HG03469 (cell line): ENCODE measurements at regions not wholly inside any gene's neighbourhood (a gene's known extent, or its start where the extent isn't known, plus 50 kb on each side); places are given as distances from the start of the nearest gene placed in this dataset.
A peak's percentile ranks its signal among the peaks of the same experiment; 100 is the strongest.

Experiments
- ATAC-seq: cut with Tn5 transposase; IDR thresholded peaks from one replicate; pipeline ENCODE4 v1.9.1; 2021; ENCODE audit warnings: mild to moderate bottlenecking, moderate library complexity, moderate number of reproducible peaks; ENCODE audit not compliant: unreplicated experiment

- ATAC-seq: no peak
Measured at GRCh38 chr3:72470904-72471417, 377.3 kb downstream of the SHQ1 start.

DNA sequence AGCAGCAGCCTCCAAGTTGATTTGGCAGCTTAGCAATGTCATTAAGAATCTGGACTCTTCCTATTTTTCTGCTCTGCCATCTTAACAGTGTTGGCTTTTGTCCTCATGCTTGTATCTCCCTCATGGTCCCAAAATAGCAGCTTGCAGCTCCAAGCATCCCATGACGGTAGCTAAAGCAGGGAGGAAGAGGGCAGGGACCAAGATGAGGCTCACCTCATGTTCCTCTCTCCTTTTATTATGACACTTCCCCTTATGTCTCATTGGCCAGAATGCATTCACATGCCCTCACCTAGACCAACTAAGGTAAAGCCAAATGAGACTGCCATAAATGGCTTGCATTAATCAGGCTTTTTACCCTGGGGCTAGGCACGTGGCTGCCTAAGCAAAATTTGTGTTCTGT lies 382.4 kb downstream of the SHQ1 start:
- no peak for ATAC-seq

DNA sequence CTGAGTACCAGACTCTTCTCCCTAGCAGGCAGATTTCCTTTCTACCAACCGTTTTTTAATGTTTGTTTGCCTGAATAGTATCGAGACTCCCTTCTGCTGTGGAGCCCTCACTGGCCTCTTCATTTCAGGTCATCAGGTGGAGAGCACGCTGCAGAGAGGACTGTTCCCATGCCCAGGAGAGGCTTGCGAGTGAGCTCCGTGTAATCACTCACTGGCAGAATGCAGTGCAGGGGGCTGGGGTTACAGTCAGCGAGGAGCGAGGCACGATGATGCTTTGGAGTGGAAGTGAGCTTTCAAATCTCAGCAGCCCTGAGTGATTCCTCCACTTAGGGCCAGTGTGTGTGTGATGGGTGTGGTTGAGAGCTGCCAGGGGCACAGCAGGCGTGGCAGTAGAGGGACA lies 385.2 kb downstream of the SHQ1 start:
- no peak for ATAC-seq

DNA sequence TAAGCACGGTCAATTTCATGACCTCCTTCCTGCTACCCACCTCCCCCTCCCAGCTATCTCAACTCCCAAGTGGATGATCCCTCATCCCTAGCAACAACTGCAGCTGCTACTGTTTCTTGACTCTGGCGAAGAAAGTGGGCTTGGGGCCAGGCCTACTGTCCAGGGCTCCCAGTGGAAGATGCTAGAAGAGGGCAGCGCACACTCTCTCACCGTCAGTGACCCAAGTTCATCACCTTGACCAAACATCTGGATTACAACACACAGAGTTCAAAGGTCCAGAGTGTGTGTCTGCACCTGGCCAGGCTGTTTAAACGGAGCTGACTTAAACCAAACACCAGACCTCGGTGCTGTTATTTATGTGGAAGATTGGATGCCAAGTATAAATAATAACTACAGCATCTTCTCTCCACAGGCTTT lies 385.6 kb downstream of the SHQ1 start:
- ATAC-seq: no peak

- ATAC-seq: no peak
Measured at GRCh38 chr3:72461787-72462186, 386.5 kb downstream of the SHQ1 start.

DNA sequence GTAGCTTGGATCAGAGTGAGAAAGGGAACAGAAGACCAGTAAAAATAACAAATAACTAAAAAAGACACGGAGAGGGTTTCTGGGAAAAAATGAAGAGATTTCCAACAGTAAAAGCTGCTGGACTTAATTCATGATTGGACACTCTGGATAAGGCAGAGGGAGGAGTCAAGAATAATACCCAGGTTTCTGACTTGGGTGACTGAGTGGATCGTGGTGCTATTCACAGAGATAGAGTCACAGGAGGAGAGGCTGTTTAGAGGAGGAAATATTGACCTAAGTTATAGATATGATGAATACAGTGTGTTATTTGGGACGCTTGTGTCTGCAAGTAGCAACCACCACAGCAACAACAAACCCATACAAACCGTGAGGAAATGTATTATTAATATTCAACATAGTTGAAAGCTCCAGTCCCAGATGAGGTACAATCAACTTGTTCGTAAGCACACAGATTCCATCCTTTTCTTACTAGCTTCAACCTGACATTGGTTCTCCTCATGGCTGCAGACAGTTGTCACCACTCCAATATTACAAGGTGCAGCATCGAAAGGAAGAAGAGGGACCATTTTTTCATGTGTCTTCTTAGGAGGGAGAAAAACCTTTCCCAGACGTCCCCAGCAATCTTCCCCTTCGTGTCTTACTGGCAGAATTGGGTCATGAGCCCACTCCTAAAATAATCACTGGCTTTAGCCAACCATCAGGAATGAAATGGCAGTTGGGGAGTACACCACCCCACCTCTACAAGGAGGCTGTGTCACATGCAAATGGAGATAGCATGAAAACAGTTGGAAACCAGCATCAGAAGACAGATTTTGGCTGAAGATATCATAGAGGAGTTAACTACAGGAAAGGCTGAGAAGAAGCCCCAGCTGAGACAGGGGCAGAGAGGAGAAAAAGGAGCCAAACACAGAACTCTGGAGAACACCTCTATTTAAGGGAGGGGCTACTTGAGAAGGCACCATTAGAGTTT lies 387.8 kb downstream of the SHQ1 start:
- no peak for ATAC-seq

DNA sequence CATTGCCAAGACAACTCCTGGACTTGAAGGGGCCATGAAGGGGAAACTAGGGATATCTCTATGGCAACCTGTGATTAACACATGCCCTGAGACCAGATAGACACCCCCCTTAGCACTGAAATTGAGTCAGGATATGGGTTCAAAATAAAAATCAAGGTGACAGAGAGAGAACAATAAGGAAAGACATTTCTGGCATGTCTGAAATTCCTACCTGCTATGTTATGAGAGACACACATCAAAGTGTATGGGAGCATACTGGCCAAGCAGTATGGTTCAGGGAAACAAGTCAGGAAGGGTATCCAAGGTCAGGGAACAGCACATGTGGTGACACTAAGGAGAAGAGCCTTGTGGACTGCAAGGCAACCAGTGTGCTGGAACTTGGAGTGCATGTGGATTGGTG lies 388.7 kb downstream of the SHQ1 start:
- ATAC-seq: no peak

DNA sequence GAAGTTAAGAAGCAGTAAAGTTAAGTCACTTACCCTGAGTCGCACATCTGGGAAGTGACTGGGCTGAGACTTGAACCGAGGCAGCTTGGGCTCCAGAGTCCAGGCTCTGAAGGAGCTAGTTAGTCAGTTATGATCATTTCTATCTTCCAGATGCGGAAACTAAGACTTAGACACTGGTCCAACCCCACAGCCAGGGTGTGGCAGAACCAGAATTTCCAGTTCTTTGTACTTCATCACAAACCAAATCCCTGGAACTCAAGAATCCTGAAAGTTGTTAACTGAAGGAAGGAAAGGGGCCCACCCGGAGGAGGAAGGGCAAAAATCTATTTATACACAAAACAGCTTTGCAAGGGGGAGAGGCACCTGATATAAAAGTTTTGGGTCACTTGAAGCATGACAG lies 389.9 kb downstream of the SHQ1 start:
- ATAC-seq: no peak

DNA sequence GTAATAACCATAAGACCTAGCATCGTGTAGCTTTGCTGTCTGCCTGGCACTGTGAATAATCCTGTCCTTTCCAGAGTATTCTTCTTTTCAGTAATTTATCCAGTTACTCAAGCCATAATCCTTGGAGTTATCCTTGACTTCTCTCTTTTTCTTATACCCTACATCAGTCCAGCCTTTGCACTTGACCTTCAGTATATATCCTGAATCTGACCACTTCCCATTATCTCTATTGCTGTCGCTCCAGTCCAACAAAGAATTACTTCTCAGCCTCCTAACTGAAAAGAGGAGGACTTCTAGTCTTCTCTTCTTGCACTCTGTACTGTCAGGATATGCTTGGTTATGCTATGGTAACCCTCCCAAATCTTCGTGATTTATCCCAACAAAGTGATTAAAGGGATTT lies 393.8 kb downstream of the SHQ1 start:
- no peak for ATAC-seq

- no peak for ATAC-seq
Measured at GRCh38 chr3:72453706-72454105, 394.5 kb downstream of the SHQ1 start.

- no peak for ATAC-seq
Measured at GRCh38 chr3:72452745-72453144, 395.5 kb downstream of the SHQ1 start.

GRCh38 chr3:72451841-72452240 lies 396.4 kb downstream of the SHQ1 start:
- ATAC-seq: no peak

- ATAC-seq: no peak
Measured at GRCh38 chr3:72449551-72449950, 398.7 kb downstream of the SHQ1 start.

GRCh38 chr3:72448858-72449257 lies 399.4 kb downstream of the SHQ1 start:
- ATAC-seq: no peak

DNA sequence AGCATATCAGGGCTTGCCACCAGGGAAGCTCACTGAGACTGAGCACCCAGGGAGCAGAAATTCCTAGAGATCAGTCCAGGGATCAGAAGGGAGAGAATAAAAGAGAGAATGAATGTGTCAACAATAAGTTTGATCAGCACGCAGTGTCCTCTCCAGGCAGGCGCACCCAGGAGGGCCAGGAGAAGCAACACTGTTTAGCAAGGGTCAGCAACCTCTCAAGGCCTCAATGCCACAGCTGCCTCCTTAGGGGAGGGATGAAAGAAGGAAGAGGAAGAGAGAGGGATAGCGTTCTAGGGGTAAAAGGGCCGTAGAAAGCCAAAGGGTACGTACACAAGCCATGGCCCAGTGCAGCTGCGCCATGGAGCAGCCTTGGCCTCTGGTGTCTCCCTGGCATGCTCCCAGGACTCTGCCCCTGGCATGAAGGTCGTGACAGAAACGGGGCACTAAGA lies 399.8 kb downstream of the SHQ1 start:
- ATAC-seq: no peak

- peak; percentile 62 for ATAC-seq
Measured at GRCh38 chr3:72447059-72447946, 400.9 kb downstream of the SHQ1 start.

DNA sequence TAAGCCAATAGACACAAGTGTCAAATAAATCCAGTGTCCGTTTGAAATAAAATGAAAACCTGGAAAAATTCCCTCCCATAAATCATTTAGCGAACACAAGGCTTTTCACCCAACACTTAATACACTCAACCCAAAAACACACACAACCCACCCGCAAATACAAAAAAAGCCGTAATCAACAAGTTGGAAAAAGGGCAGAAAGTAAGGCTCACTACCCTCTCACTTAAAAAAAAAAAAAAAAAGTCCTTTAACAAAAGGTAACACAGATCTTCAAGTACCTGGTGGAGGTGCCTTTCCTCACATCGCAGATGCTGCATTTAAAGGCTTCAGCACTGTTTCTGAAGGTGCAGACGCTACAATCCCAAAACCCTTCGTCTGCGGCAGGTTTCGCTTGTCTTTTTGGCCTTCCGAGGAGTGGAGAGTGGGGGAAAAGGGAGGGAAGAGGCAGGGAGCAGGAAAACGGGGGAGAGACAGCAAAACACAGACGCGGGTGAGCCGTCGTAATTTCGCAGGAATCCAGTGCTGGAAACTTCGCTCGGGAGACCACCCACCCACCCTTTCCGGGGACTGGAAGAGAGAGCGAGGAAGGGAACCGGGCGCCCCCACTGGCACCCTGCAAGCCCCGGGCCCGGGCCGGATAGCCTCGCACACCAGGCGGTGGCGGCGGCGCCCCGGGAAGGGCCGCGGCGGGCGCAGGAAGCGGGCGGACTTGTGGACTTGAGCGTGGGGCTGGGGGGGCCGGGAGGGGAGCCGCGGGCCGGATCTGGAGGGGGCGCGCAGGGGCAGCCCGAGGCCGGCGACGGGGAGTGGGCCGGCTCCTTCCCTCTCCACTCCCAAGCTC lies 401.8 kb downstream of the SHQ1 start, which contains the start of gene RYBP:
Gene RYBP, minus strand, starts transcription at position 404 of the 841 bp plus-strand sequence.
- no peak for ATAC-seq

DNA sequence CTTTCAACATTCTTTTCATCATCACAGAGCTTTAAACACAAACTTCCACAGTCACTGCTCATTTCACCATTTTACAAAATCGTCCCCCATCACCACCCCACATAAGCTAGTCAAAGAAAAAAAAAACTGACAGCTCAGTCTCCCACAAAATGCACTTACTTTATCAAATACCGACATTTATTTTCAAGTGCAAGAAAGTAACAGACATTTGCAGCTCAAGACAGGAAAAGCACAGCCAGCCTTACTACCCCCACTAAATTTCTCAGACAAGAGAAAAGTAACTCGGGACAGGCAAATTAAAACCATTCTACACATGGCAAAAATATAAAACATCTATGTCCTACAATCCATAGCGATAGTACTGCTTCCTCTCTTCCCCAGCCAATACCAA lies 402.4 kb downstream of the SHQ1 start:
- no peak for ATAC-seq

DNA sequence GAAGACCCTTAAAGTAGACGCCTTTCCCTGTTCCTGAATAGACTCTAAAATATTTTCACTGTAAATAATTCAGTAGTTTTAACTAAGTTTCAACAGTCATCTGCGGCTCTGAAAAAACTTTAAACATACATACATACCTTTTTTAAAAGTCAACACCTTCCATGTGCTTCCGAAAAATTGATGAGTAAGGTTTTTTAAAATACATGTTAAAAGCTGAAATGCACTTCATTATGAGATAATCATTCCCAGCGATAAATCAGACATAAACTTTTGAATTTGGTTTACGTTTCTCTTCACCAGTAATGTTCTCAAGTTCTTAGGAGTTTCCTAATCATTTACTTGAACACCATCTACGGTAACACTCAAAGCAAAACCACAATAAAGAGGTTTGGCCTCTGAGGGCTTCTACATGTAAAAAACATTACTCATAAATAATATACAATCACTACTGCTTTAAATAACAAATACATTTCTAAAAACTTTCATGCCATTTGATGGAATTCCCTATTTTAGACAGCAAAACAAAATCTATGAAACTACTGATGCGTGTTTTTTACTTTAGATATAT lies 403.5 kb downstream of the SHQ1 start:
- no peak for ATAC-seq

DNA sequence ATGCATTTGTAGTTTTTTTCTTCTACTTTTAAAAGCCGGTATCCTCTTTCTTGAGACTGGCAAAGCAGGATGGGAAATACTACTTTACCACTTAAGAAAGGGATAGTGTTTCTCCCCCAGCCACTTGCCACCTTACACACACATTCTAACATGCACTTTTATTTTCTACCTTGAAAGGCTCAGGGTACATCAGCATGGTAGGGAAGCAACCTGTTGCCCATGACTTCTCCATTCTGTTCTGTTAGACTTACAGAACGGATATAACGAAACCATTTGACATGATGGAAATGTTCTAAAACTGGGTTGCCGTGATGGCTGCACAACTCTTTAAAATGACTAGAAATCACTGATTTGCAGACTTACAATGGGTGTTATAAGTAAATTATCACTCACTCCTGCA lies 405.5 kb downstream of the SHQ1 start:
- no peak for ATAC-seq
